ENCODE measurements at regions not wholly inside any gene's neighbourhood (a gene's known extent, or its start where the extent isn't known, plus 50 kb on each side); places are given as distances from the start of the nearest gene placed in this dataset.

- Mint-ChIP-seq H3K9me3 (ENCODE audit: low read depth) (no peaks in the 10 kb centered on the region), H3K36me3 (ENCODE audit: insufficient read depth) (no peaks in the 10 kb centered on the region), H3K4me1 (ENCODE audit: low read depth) (no peaks in the 10 kb centered on the region), H3K27ac (no peak overlapping the region), H3K27me3 (no peaks in the 10 kb centered on the region), H3K4me3 (ENCODE audit: low read depth) (no peak overlapping the region)
- DNase-seq (ENCODE audit: low spot score, unreplicated experiment), result no peak
- TF ChIP-seq CTCF (IDR thresholded peaks at IDR 0.05; ENCODE audit: unreplicated experiment), result no peak
Observed at GRCh38 chr4:181162266-181162665, 1080.9 kb upstream of the TENM3 start.

DNA sequence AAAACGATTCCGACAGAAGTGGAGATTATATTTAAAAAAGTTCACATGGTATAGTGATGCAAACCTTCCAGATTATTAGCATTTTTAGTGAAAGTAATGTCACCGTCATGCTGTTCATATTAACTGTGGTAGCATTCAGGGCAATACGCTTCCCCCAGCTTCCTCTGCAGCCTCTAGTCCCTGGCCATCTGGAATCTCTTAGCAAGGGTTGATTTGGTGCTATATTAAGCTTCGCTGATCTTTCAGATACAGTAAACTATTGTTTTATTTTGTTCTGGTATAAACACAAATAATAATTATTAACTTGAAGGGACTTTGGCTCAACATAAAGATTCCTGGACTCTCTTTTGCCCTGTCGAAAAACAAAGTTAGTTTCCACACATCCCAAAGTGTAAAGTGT lies 1080.5 kb upstream of the TENM3 start:
- Mint-ChIP-seq H3K27me3 (no peaks in the 10 kb centered on the region), H3K4me3 (ENCODE audit: low read depth) (no peak overlapping the region), H3K36me3 (ENCODE audit: insufficient read depth) (no peaks in the 10 kb centered on the region), H3K27ac (no peak overlapping the region), H3K4me1 (ENCODE audit: low read depth) (no peaks in the 10 kb centered on the region), H3K9me3 (ENCODE audit: low read depth) (no peaks in the 10 kb centered on the region)
- no peak for TF ChIP-seq CTCF (IDR thresholded peaks at IDR 0.05; ENCODE audit: unreplicated experiment)
- no peak for DNase-seq (ENCODE audit: low spot score, unreplicated experiment)

DNA sequence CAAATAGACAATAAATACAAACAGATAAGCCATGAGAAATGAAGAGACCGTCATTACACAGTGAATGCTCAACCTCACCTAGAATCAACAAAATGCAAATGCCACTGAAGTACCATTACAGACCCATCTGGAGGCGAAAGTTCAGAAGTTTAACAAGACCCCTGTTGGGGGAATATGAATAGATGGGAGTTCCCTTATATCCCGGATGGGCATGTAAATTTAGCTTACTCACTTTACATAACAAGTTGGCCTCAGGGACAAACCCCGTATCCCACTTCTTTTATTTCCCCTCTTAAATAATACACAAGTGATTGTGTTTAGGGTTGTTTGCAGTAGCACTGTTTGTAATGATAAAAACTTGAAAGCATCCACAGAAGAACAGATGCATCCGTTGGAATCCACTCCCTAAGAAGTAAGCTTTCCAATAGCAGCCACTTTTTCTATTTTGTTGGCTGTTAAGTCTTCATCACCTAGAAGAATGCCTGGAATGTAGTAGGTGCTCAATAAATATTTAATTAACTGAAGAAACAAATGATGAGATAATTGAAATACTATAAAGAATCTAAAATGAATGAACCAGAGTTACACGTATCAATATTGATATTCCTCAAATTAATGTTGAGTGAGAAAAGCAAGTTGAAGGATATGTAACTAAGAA lies 1076.3 kb upstream of the TENM3 start:
- no peak overlapping the region for H3K27ac Mint-ChIP-seq
- peaks cover 1% of the 10 kb centered on the region for H3K4me1 Mint-ChIP-seq (ENCODE audit: low read depth)
- no peak for DNase-seq (ENCODE audit: low spot score, unreplicated experiment)
- TF ChIP-seq CTCF (IDR thresholded peaks at IDR 0.05; ENCODE audit: unreplicated experiment), result no peak
- peaks cover 3% of the 10 kb centered on the region for H3K9me3 Mint-ChIP-seq (ENCODE audit: low read depth)
- H3K36me3 Mint-ChIP-seq (ENCODE audit: insufficient read depth), result no peaks in the 10 kb centered on the region
- H3K27me3 Mint-ChIP-seq, result no peaks in the 10 kb centered on the region
- H3K4me3 Mint-ChIP-seq (ENCODE audit: low read depth), result no peak overlapping the region

- Mint-ChIP-seq H3K36me3 (ENCODE audit: insufficient read depth) (no peaks in the 10 kb centered on the region), H3K27me3 (no peaks in the 10 kb centered on the region), H3K4me3 (ENCODE audit: low read depth) (no peak overlapping the region), H3K27ac (no peak overlapping the region), H3K9me3 (ENCODE audit: low read depth) (peaks cover 3% of the 10 kb centered on the region), H3K4me1 (ENCODE audit: low read depth) (peaks cover 1% of the 10 kb centered on the region)
- TF ChIP-seq CTCF (IDR thresholded peaks at IDR 0.05; ENCODE audit: unreplicated experiment), result no peak
- DNase-seq (ENCODE audit: low spot score, unreplicated experiment), result no peak
Observed at GRCh38 chr4:181168011-181168805, 1075.0 kb upstream of the TENM3 start.

DNA sequence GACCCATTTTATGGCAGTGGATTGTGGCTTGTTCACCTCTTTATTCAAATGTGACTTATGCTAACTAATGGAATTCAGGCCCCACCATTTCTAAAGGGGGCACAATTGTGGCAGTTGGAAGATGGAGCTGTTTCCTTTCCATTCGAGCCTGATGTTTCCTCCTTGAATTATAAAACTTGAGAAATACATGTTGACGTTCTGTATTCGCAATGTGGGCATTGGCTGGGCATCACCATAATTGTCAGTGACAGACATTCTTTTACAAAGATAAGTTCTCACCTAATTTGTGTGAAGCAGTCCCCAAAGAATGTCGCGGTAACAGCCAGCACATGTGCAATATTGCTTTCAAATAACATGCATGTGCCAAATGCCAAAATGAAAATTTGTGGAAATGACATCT lies 1070.2 kb upstream of the TENM3 start:
- Mint-ChIP-seq H3K27me3 (no peaks in the 10 kb centered on the region), H3K4me1 (ENCODE audit: low read depth) (peaks cover 1% of the 10 kb centered on the region), H3K36me3 (ENCODE audit: insufficient read depth) (no peaks in the 10 kb centered on the region), H3K9me3 (ENCODE audit: low read depth) (peaks cover 3% of the 10 kb centered on the region), H3K4me3 (ENCODE audit: low read depth) (no peak overlapping the region), H3K27ac (no peak overlapping the region)
- DNase-seq (ENCODE audit: low spot score, unreplicated experiment), result no peak
- TF ChIP-seq CTCF (IDR thresholded peaks at IDR 0.05; ENCODE audit: unreplicated experiment), result no peak
